K562 (cell line): ENCODE measurements at regions not wholly inside any gene's neighbourhood (a gene's known extent, or its start where the extent isn't known, plus 50 kb on each side); places are given as distances from the start of the nearest gene placed in this dataset.

Experiments
- CREM ChIP-seq: IDR thresholded peaks from 2 replicates; pipeline ENCODE4 v1.6.1; 2014; ENCODE audit warnings: antibody characterized with exemption, low read depth
- ELF4 ChIP-seq: fragments of 450-650 bp; formaldehyde crosslinking; IDR thresholded peaks from 2 replicates; pipeline ENCODE4 v1.4.0; 2022; ENCODE audit warnings: missing genetic modification characterization
- KAT8 ChIP-seq: fragments of 450-650 bp; IDR thresholded peaks from 2 replicates; pipeline ENCODE4 v1.6.1; 2016; ENCODE audit warnings: low read depth, mild to moderate bottlenecking
- POLR2AphosphoS5 ChIP-seq: IDR thresholded peaks from 2 replicates; pipeline ENCODE4 v1.6.1; 2011; ENCODE audit warnings: mild to moderate bottlenecking, low read depth, low read length, moderate library complexity; ENCODE audit not compliant: control insufficient read depth, insufficient read depth
- TARDBP ChIP-seq: fragments of 450-650 bp; IDR thresholded peaks from 2 replicates; pipeline ENCODE4 v1.6.1; 2016
- ZFP91 ChIP-seq: sonication (generic); formaldehyde crosslinking; IDR thresholded peaks from 2 replicates; pipeline ENCODE4 v1.8.0; 2022; ENCODE audit warnings: mild to moderate bottlenecking, missing genetic modification reagents
- TF ChIP-seq, protein P1 (sequence below): fragments of 250-450 bp; sonication (Bioruptor Pico); IDR thresholded peaks from 2 replicates; pipeline ENCODE4 v1.4.0; 2020; ENCODE audit warnings: mild to moderate bottlenecking, moderate library complexity
- TF ChIP-seq, protein P2 (sequence below), 3 experiments: IDR thresholded peaks in 2 of 3; conservative IDR thresholded peaks in 1 of 3; 2 replicates each; pipeline ENCODE4 v1.5.1; 2011 to 2012; ENCODE audit warnings: low read length in 3 of 3, mild to moderate bottlenecking in 3 of 3, control low read depth in 2 of 3, improper control_type of control experiment in 1 of 3, inconsistent platforms in 1 of 3, low read depth in 1 of 3, mixed read lengths in 1 of 3, moderate library complexity in 1 of 3; ENCODE audit not compliant: insufficient read depth in 2 of 3

GRCh38 chr1:199736646-199737045, 290.9 kb upstream of the NR5A2 start:
- TF ChIP-seq, protein P1, sequence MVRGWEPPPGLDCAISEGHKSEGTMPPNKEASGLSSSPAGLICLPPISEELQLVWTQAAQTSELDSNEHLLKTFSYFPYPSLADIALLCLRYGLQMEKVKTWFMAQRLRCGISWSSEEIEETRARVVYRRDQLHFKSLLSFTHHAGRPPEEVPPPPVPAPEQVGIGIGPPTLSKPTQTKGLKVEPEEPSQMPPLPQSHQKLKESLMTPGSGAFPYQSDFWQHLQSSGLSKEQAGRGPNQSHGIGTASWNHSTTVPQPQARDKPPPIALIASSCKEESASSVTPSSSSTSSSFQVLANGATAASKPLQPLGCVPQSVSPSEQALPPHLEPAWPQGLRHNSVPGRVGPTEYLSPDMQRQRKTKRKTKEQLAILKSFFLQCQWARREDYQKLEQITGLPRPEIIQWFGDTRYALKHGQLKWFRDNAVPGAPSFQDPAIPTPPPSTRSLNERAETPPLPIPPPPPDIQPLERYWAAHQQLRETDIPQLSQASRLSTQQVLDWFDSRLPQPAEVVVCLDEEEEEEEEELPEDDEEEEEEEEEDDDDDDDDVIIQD (CRISPR knock-in tag), result no peak
- TF ChIP-seq POLR2AphosphoS5 (no peak), TARDBP (no peak), KAT8 (no peak), ELF4 (no peak), ZFP91 (CRISPR knock-in tag) (no peak), CREM (no peak)
- TF ChIP-seq, protein P2, sequence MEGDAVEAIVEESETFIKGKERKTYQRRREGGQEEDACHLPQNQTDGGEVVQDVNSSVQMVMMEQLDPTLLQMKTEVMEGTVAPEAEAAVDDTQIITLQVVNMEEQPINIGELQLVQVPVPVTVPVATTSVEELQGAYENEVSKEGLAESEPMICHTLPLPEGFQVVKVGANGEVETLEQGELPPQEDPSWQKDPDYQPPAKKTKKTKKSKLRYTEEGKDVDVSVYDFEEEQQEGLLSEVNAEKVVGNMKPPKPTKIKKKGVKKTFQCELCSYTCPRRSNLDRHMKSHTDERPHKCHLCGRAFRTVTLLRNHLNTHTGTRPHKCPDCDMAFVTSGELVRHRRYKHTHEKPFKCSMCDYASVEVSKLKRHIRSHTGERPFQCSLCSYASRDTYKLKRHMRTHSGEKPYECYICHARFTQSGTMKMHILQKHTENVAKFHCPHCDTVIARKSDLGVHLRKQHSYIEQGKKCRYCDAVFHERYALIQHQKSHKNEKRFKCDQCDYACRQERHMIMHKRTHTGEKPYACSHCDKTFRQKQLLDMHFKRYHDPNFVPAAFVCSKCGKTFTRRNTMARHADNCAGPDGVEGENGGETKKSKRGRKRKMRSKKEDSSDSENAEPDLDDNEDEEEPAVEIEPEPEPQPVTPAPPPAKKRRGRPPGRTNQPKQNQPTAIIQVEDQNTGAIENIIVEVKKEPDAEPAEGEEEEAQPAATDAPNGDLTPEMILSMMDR (IDR thresholded peaks at IDR 0.05 in 2 of 3, conservative IDR thresholded peaks at IDR 0.05 in 1 of 3; ENCODE audit: insufficient read depth in 2 of 3, low read depth in 1 of 3, low read length in 3 of 3), result no peak
